Activated naive CD4-positive, alpha-beta T cell (primary cell): ENCODE measurements at regions not wholly inside any gene's neighbourhood (a gene's known extent, or its start where the extent isn't known, plus 50 kb on each side); places are given as distances from the start of the nearest gene placed in this dataset.

Experiments
- DNase-seq, 4 experiments: peaks; one replicate each; lab custom pipeline; 2025; lab: John Stamatoyannopoulos, UW

DNA sequence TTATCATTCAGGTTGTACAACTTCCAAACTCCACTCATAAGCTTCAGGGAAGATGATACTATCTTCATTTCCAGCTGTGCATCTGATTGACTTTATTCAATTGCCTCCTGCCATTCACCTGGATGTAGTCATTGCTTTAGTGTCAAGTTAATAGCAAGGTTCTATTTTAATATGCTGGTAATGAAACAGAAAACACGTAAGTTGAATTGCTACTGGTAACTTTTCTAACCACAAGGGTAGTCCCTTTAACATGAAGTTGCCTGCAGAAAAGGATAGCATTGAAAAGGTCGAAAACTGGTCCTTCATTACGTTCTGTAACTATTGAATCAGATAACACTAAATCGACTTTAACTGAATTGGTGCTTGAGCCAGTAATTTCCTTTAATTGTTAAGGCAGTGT lies 459.4 kb upstream of the CDH6 start:
- no peak for DNase-seq

DNA sequence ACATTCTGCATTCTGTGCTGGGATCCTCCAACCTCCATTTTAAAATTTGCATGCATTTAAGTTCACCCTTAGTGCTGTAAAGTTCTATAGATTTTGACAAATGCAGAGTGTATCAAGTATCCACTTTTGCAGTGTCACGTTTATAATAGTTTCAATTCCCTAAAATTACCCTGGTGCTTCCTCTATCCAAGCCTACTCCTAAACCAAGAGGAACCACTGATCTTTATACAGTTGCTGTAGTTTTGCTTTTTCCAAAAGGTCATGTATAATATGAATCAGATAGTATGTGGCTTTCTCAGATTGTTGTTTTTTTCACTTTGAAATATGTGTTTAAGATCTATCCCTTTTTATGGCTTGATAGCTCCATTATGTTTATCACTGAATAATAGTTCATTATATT lies 468.4 kb upstream of the CDH6 start:
- no peak for DNase-seq

DNA sequence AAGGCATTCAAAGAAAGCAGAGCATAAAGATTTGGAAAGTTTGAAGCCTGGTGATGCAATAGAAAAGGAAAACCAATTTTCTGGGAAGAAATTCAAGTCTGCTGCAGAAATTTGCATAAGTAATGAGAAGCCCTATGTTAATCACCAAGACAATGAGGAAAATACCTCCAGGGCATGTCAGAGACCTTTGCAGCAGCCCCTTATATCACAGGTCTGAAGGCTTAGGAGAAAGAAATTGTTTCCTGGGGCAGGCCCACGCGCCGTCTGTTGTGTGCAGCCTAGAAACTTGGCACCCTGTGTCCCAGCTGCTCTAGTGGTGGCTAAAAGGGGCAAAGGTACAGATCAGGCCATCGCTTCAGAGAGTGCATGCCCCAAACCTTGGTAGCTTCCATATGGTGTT lies 495.3 kb upstream of the CDH6 start:
- no peak for DNase-seq

DNA sequence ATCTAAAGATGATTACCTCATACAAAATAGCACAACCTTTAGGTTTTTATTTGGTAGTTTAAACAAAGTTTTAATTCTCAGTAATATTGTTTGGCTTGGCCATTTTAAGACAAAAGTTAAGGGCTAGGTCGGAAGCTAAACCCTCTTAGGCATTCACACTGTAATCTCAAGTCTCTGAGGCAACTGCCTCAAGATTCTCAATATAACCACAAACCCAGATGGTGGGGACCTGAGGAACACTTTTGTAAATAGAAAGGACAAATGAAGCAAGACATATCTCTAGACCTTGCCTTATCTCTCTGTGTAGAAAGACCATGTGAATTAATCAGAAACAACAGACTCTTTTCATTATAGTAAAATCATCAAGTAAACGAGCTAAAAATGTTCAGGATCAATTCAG lies 500.2 kb upstream of the CDH6 start:
- DNase-seq = no peak

DNA sequence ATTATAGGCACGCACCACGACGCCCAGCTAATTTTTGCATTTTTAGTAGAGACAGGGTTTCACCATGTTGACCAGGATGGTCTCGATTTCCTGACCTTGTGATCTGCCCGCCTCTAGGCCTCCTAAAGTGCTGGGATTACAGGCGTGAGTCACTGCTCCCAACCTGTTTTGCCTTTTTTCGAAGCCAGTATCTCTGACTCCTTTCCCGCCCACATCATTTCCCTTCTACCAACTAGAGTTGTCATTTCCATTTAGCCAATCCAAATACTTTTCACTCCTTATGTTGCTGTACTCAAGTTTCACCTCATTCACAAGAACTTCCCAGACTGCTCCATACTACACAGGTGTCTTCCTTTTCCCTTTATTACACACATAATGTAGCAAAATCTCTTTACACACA lies 502.6 kb upstream of the CDH6 start:
- no peak for DNase-seq

DNA sequence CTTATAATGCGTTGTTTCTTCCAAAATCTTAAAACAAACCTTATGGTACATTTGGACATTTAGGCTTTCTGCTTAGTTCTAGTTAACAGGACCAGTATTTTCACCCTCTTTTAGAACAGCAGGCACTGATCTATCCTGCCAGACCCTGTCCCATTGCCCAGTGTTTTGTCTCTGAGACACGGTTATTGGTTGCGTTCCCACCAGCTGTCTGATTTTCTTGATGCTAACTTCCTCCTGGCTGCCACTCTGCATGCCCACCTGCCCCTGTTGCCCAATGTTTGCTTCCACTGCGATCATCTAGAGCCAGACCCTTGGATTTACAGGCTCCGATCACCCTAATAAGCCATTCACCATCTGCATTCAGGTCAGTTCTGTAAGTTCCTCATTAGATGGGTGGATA lies 506.0 kb upstream of the CDH6 start:
- DNase-seq = no peak

DNA sequence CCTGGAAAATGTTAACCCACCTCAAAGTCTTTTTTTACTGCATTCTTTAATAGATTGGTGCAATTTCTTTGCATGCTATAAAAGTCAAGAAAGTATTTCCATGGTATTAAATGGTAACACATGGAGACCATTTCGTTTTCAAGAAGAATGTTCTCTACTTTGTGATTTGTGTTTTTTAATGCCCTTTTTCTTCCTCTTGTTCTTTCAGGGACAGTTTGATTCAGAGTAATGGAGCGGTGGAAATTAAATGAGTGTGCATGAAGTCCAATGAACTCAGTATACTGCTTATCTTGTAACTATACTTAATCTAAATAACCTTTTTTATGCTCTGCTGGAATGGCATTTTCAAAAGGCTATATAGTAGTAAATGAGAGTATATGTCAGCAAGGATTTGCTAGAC lies 507.0 kb upstream of the CDH6 start:
- no peak for DNase-seq

DNA sequence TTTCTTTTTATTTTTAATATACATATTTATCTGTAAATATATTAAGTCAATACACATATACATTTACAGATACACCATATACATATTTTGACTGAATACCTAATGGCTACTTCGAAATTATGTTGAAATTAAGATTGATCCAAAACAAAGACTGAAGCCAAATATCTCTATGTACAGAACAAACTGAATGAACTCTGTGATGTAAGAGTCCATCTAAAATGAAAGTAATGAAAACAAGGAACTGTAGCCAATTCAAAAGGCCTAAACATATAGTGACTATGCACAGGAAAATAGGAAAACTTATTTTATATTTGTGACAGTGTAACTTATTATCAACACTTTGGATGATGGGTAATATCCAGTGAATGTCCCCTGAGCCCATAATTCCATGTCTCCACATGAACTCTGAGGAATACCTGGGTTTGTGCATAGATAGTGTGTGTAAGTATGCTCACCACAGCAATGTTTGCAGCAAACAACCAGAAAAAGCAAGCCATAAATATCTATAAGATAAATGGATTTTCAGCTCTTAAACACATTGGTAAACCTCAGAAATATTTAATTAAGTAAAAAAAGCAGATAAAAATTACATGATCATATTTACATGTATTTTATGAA lies 517.2 kb upstream of the CDH6 start:
- no peak for DNase-seq

DNA sequence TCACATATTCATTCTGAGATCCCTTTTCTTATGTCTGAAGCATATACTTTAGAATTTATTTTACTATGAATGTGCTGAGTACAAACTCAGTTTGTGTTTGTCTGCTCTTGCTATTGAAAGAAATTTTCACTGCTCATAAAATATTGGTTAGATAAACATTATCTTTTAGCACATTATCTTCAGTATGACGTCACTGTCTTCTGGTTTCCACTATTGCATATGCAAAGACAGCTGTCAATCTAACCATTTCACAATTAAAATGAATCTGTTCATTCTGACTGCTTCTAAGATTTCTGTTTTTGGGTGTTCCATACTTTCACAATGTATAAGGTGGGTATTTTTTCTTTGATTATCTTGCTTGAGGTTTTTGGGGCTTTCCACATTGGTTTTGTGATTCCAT lies 526.2 kb upstream of the CDH6 start:
- no peak for DNase-seq

DNA sequence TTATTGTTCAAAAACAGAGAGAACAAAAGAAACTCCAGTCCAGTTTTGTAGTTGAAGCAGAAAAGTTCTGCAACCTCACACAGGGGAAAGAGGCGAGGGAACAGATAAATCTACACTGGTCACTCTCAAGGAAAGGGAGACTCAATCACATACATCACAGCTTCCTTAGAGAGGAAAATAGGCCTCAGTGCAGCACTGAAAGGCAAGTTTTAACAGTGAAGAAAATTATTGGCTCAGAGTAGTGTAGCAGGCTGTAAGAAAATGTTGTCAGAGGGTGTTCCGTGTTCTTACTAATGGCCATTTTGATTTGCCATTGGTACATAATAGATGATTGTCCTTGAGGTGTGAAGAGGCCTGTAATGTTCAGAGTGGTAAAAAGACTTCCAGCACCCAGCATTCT lies 530.0 kb upstream of the CDH6 start:
- no peak for DNase-seq

DNA sequence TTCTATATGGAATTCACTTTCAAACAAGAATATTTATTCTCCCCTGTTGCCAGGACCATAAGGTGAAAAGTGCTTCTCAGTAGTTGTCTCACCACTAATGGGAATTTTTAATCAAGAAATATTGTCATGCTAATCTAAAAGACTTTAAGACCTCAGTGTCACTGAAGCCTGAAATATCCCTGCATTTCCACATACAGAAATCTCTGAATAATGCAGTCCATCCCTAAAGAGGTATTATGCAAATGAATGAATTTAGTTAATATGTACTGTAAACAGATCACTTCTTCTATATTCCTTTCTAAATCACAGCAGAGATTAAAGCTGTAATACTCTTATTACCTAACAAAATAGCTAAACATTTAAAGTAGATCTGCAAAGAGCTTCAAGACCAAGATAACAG lies 531.1 kb upstream of the CDH6 start:
- no peak for DNase-seq

DNA sequence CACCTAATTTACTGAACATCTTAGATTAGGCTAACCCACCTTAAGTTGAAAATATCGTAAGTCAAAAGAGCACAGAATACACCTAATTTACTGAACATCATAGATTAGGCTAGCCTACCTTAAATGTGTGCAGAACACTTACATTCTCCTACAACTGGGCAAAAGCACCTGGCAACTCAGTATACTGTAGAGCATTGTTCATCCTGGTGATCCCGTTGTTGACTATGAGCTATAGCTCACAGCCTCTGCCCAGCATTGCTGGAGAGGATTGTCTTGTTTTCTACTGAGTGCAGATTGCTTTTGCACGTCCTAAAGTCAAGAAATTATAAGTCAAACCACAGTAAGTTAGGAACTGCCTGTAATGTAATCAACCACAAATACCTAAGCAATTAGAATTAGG lies 531.8 kb upstream of the CDH6 start:
- DNase-seq = no peak

DNA sequence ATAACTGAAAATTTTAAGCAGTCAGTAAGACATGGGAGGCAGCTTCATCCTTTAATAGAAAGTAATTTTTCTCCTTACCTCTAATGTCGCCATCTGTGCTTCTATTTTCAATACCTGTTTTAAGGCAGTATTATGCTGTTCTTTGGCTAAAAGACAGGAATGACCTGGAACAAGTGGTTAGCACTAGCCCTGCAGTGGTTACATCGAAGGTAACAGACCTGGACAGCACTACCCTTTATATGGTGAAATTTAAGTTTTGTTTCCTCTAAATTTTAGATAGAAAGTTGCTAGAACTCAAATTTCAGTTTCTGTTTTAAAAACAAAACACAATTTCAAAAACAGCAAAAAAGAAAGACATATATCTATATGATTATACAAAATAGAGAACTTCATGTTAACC lies 534.1 kb upstream of the CDH6 start:
- no peak for DNase-seq

DNA sequence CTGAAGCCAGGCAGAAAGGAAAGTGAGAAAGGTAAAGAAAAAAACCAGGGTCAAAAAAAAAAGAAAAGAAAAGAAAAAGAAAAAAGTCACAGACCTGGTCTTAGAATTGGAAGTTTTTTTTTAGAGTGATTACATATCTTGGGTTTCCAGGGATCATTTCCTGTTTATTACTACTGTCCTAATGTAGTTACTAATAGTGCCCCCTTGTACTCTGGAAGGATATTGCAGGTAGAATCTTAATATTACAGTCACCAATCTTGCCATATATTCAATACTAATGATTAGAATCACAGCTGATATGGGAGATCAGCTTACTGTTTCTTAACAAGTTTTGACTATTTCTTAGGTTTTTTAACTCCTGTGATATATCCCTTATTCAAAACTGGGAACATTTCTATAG lies 543.2 kb upstream of the CDH6 start:
- no peak for DNase-seq

DNA sequence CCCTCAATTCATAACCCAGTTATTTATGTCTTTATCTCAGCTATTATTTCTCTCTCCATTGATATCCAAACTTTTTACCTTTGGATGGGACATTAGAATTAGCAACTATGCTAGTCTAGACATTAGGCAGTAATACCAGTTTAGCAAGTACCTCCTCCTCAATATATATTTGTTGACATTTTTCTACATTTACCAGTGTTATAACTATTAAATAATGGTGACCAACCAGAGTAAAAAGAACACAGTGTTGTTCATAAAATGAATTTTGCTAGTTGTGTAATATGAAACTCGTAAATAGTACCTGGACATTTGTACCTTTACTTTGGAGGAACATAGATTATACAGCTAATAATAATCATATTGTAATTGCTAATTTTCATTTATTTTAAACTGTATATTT lies 554.6 kb upstream of the CDH6 start:
- DNase-seq = no peak

DNA sequence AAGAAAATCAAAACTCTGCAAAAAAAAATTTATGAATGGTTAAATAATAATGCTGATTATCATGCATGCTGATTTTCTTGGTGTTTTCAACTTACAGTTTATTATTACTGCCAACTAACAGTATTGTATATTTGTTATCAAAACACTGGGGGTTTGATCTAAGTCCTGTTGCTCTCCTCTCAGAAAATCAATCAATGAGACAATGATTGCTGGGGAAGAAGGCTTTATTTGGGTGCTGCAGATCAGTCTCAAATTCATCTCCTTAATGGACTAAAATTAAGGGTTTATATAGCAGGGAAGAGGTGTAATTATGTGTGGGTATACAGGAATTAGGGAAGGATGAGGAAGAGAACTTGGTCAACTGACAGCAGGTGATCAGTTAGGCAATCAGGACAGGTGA lies 565.5 kb upstream of the CDH6 start:
- no peak for DNase-seq

DNA sequence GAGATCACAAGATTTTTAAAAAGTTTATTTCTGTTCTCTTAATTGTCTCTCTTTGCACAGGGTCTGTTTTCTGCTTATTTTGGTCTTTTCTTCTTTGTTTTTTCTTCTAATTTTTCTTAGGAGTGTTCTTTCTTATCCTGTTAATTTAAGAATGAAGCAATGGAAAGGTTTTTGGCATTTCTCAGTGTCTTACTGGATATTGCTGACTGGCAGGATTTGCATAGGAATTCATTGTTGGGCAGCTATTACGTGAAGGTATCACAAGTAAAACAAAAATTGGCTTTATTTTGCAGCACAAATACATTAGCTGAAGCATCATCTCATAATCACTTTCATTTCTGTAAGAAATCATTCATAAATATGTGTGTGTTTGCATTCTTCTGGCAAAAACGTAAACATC lies 566.9 kb upstream of the CDH6 start:
- no peak for DNase-seq

DNA sequence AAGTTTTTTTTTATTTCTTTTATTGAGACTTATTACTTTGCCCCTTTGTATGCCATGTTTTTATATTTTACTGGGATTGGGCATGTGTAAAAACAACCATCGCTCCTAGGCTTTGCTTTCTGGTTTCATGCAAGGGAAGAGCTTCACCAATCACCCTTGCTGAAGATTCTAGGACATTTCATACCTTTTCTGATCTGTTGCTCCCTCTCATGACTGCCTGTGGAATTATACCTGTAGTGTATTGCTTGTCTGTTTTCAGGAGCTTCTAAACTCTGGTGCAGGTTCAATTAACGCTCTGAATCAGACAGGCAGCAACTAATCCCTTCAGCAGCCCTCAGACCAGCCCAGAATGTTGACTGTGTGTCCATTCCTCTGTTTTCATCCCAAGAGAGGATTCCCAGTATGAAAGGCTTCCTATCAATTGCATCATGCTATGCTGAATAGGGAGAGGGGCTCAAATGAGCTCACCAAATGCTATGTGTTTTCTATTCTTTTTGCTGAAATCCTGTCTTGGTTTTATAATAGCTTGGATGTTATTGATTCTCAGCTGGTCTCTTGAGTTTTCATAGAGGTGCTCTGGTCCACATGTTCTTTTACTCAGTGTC lies 572.9 kb upstream of the CDH6 start:
- no peak for DNase-seq

DNA sequence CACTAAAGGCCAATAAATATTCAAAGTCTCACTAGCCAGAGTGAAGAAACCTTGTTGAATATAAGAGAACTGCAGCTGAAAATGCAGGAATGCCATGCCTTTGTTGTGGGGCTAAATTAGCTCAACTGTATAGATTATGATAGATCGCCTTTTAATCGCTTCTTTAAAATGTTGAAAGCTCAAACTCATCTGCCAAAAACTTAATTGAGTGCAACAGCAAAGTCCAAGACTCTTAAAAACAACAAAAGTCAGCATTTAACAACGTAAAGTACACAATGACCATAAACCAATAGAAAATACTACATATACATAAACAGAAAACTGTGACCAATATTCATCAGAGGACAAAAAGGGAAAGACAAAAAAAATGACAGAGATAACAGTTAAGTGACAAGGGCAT lies 585.0 kb upstream of the CDH6 start:
- no peak for DNase-seq

DNA sequence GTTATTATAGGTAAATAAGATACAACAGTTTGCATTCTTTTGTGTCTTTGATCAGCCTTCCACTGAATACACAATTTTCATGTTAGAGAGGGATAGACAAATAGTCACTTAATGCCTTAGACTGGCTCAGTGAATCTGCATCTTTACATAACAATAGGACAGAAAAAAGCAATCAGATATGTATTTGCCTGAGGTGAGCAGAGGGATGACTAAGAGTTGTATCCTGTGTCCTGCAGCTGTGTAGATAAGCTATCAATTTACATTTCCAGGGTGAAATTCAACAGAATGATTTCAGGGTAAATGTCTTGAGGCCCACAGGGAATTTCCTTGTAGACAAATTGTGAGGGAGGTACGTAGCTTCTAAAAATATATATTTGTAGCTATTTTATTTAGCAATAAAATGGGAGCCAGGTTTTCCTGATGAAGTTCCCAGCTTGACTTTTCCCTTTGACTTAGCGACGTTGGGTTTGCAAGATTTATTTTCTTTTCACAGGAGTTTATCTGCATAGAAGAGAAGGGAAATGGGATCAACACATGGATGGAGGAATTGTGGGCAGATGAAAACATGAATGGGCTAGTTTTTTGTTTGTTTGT lies 586.1 kb upstream of the CDH6 start:
- no peak for DNase-seq

DNA sequence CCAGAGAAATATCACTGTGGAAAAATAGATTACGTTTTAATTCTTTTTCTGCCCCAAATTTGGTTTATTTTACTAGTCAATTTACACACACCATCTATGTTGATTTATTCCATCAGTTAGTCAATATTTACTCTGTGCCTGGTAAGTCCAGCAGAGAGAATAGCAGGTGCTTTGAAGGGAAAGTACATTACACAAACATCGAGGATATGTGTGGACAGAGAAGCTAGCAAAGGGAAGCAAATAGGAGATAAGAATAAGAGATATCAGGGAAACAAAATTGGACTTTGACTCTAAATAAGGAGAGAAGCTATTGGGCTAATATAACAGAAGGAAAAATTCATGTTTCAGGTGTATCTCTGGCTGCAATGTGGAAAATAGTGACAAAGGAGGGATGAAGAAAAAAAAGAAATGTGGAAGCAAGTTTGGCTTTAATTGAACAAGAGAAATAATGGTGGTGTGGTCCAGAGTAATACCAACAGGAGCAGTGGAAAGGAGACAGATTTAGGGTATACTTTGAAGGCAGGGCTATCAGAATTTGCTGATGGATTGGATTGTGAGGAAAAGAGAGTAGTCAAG lies 587.7 kb upstream of the CDH6 start:
- no peak for DNase-seq

DNA sequence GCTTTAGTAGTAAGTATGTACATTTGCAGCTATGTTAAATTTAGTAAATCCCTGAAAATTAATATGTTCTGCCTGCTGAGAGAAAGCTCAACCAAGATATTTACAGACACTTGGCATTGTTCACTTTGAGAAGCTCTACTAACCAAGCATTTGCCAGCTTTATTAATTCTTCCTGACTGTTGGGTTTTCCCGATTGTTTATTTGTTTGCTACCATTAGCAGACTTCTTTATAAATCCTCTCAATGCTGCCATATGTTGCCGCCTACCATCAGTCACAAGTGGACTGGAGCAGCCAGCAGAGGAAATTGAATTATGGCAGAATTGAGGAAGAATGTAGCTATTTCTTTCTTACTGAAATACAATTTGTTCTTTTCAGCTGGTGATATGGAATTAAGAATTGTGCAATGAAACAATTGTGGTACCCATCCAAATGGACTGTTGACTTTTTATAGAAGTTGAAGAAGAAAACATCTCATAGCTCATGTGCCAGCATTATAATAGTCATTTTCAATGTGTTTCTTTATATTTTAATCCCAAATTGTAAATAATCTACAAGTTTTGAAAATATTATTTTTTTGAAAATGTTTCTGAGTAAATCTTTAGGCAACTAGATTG lies 588.7 kb upstream of the CDH6 start:
- DNase-seq = no peak

DNA sequence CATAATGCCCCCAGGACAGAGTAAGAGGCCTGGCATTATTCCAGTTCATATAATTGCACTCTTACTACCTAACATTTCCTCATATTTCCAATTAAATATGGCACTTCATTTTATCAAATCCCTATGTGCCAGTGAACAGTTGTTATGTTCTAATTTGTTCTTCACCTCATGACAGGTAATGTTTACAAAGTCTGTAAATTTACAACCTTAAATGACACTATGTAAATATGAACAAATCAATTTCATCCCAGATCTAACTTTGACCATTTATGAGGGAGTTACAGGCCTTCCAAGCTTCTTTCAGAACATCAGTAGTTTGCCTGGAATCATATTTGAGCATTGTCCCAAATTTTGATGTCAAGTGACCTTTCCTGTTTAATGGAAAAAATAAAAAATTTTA lies 592.6 kb upstream of the CDH6 start:
- no peak for DNase-seq
